ENCODE measurements at regions not wholly inside any gene's neighbourhood (a gene's known extent, or its start where the extent isn't known, plus 50 kb on each side); places are given as distances from the start of the nearest gene placed in this dataset.

GRCh38 chr15:92565351-92566125 lies 90.0 kb downstream of the FAM174B start:
- TF ChIP-seq CTCF (IDR thresholded peaks at IDR 0.05; ENCODE audit: extremely low read depth, insufficient read depth, missing control alignments), result no peak
- in situ Hi-C loops (cut with MboI; ENCODE audit: low pct_unique_long_range_greater_than_20kb, low sequenced_read_pairs, unreplicated experiment), result no loop called here
- DNase-seq (ENCODE audit: low spot score), result no peak

GRCh38 chr15:92561754-92562153 lies 93.8 kb downstream of the FAM174B start:
- in situ Hi-C loops (cut with MboI; ENCODE audit: low pct_unique_long_range_greater_than_20kb, low sequenced_read_pairs, unreplicated experiment), result no loop called here

GRCh38 chr15:92553317-92553716 lies 102.3 kb downstream of the FAM174B start:
- in situ Hi-C loops (cut with MboI; ENCODE audit: low pct_unique_long_range_greater_than_20kb, low sequenced_read_pairs, unreplicated experiment), result no loop called here
- TF ChIP-seq CTCF (IDR thresholded peaks at IDR 0.05; ENCODE audit: extremely low read depth, insufficient read depth, missing control alignments), result no peak

More at GRCh38 chr15:92561754-92562153, 93.8 kb downstream of the FAM174B start:
- no peak for TF ChIP-seq CTCF (IDR thresholded peaks at IDR 0.05; ENCODE audit: extremely low read depth, insufficient read depth, missing control alignments)
- DNase-seq (ENCODE audit: low spot score), result no peak

GRCh38 chr15:92545996-92546395 lies 109.6 kb downstream of the FAM174B start:
- in situ Hi-C loops (cut with MboI; ENCODE audit: low pct_unique_long_range_greater_than_20kb, low sequenced_read_pairs, unreplicated experiment), result no loop called here
- TF ChIP-seq CTCF (IDR thresholded peaks at IDR 0.05; ENCODE audit: extremely low read depth, insufficient read depth, missing control alignments), result no peak
- no peak for DNase-seq (ENCODE audit: low spot score)

More at GRCh38 chr15:92553317-92553716, 102.3 kb downstream of the FAM174B start:
- DNase-seq (ENCODE audit: low spot score), result no peak

GRCh38 chr15:92541291-92542200 lies 114.0 kb downstream of the FAM174B start:
- no peak for DNase-seq (ENCODE audit: low spot score)
- in situ Hi-C loops (cut with MboI; ENCODE audit: low pct_unique_long_range_greater_than_20kb, low sequenced_read_pairs, unreplicated experiment), result no loop called here
- TF ChIP-seq CTCF (IDR thresholded peaks at IDR 0.05; ENCODE audit: extremely low read depth, insufficient read depth, missing control alignments), result no peak

GRCh38 chr15:92538115-92538514 lies 117.5 kb downstream of the FAM174B start:
- in situ Hi-C loops (cut with MboI; ENCODE audit: low pct_unique_long_range_greater_than_20kb, low sequenced_read_pairs, unreplicated experiment), result no loop called here
- DNase-seq (ENCODE audit: low spot score), result no peak
- no peak for TF ChIP-seq CTCF (IDR thresholded peaks at IDR 0.05; ENCODE audit: extremely low read depth, insufficient read depth, missing control alignments)
